BJ (cell line): ENCODE measurements at regions not wholly inside any gene's neighbourhood (a gene's known extent, or its start where the extent isn't known, plus 50 kb on each side); places are given as distances from the start of the nearest gene placed in this dataset.

Experiments used
- CTCF ChIA-PET: fragments of 350-600 bp; formaldehyde crosslinking; extraction: SDS; loops from one replicate; lab custom pipeline; 2021; ENCODE audit warnings: antibody characterized with exemption, inconsistent platforms; lab: Yijun Ruan, JAX
- POLR2A ChIA-PET: fragments of 300-600 bp; sonication (Branson Sonifier 250); formaldehyde crosslinking; extraction: SDS; loops from one replicate; lab custom pipeline; 2021; ENCODE audit warnings: antibody characterized with exemption; lab: Charles Lee
- DNase-seq: peaks from one replicate; pipeline ENCODE4 v3.0.0-alpha.2; 2011; ENCODE audit warnings: low read depth
- H3K27me3 ChIP-seq: 2 replicates; pipeline ENCODE4 v1.6.0; 2011; ENCODE audit warnings: low read length; ENCODE audit not compliant: control insufficient read depth, insufficient read depth
- H3K36me3 ChIP-seq: 2 replicates; pipeline ENCODE4 v1.5.1; 2011; ENCODE audit warnings: low read length; ENCODE audit not compliant: control insufficient read depth, insufficient read depth
- H3K4me3 ChIP-seq: 2 replicates; pipeline ENCODE4 v1.5.1; 2011; ENCODE audit warnings: low read depth, mild to moderate bottlenecking, control low read depth, low read length
- CTCF ChIP-seq: IDR thresholded peaks from 2 replicates; pipeline ENCODE4 v1.5.1; 2011; ENCODE audit warnings: low read depth, mild to moderate bottlenecking, control low read depth, inconsistent platforms, low read length, moderate library complexity; ENCODE audit not compliant: insufficient read depth

GRCh38 chr7:118026791-118027190, 153.6 kb upstream of the CTTNBP2 start:
- Histone ChIP-seq H3K36me3 (no peaks in the 10 kb centered on the region), H3K27me3 (no peaks in the 10 kb centered on the region), H3K4me3 (no peak overlapping the region)
- no peak for DNase-seq
- no peak for TF ChIP-seq CTCF
- POLR2A ChIA-PET: no interaction called here
- CTCF ChIA-PET: no interaction called here

GRCh38 chr7:118028226-118028625, 155.0 kb upstream of the CTTNBP2 start:
- Histone ChIP-seq H3K27me3 (no peaks in the 10 kb centered on the region), H3K36me3 (no peaks in the 10 kb centered on the region), H3K4me3 (no peak overlapping the region)
- no peak for TF ChIP-seq CTCF
- ChIA-PET POLR2A (no interaction called here), CTCF (no interaction called here)
- no peak for DNase-seq

- TF ChIP-seq CTCF: no peak
- POLR2A ChIA-PET: no interaction called here
- CTCF ChIA-PET: no interaction called here
- no peaks in the 10 kb centered on the region for H3K27me3 ChIP-seq
- H3K36me3 ChIP-seq: no peaks in the 10 kb centered on the region
- H3K4me3 ChIP-seq: no peak overlapping the region
- no peak for DNase-seq
These were observed 154.0 kb upstream of the LSM8 start for GRCh38 chr7:118029826-118030422.

- ChIA-PET POLR2A (no interaction called here), CTCF (no interaction called here)
- Histone ChIP-seq H3K4me3 (no peak overlapping the region), H3K27me3 (no peaks in the 10 kb centered on the region), H3K36me3 (no peaks in the 10 kb centered on the region)
- TF ChIP-seq CTCF: no peak
- DNase-seq: no peak
These were observed 150.7 kb upstream of the LSM8 start for GRCh38 chr7:118033273-118033672.

- no peak for TF ChIP-seq CTCF
- no peaks in the 10 kb centered on the region for H3K27me3 ChIP-seq
- ChIA-PET POLR2A (no interaction called here), CTCF (no interaction called here)
- no peak for DNase-seq
- H3K4me3 ChIP-seq: no peak overlapping the region
- H3K36me3 ChIP-seq: no peaks in the 10 kb centered on the region
These were observed 143.9 kb upstream of the LSM8 start for GRCh38 chr7:118039963-118040489.
